ENCODE measurements at regions not wholly inside any gene's neighbourhood (a gene's known extent, or its start where the extent isn't known, plus 50 kb on each side); places are given as distances from the start of the nearest gene placed in this dataset.

- Histone ChIP-seq H3K4me3 (replicated peaks; ENCODE audit: low read depth, low read length) (no peak overlapping the region), H3K36me3 (ENCODE audit: control insufficient read depth, insufficient read depth, low read length) (no peaks in the 10 kb centered on the region), H3K27me3 (replicated peaks; ENCODE audit: control insufficient read depth, insufficient read depth, low read length) (no peaks in the 10 kb centered on the region)
- no peak for TF ChIP-seq CTCF (IDR thresholded peaks at IDR 0.05; ENCODE audit: insufficient read depth, low read length, poor library complexity, severe bottlenecking)
- no peak for DNase-seq (ENCODE audit: extremely low read depth, insufficient read length)
Observed at GRCh38 chr1:61605607-61606321, 119.2 kb downstream of the TM2D1 start.

GRCh38 chr1:61604684-61605083, 120.3 kb downstream of the TM2D1 start:
- H3K4me3 ChIP-seq (replicated peaks; ENCODE audit: low read depth, low read length), result no peak overlapping the region
- H3K27me3 ChIP-seq (replicated peaks; ENCODE audit: control insufficient read depth, insufficient read depth, low read length), result no peaks in the 10 kb centered on the region
- no peak for TF ChIP-seq CTCF (IDR thresholded peaks at IDR 0.05; ENCODE audit: insufficient read depth, low read length, poor library complexity, severe bottlenecking)
- no peaks in the 10 kb centered on the region for H3K36me3 ChIP-seq (ENCODE audit: control insufficient read depth, insufficient read depth, low read length)
- DNase-seq (ENCODE audit: extremely low read depth, insufficient read length), result no peak

GRCh38 chr1:61604261-61604660, 120.7 kb downstream of the TM2D1 start:
- Histone ChIP-seq H3K4me3 (replicated peaks; ENCODE audit: low read depth, low read length) (no peak overlapping the region), H3K36me3 (ENCODE audit: control insufficient read depth, insufficient read depth, low read length) (no peaks in the 10 kb centered on the region), H3K27me3 (replicated peaks; ENCODE audit: control insufficient read depth, insufficient read depth, low read length) (no peaks in the 10 kb centered on the region)
- no peak for DNase-seq (ENCODE audit: extremely low read depth, insufficient read length)
- no peak for TF ChIP-seq CTCF (IDR thresholded peaks at IDR 0.05; ENCODE audit: insufficient read depth, low read length, poor library complexity, severe bottlenecking)

GRCh38 chr1:61602663-61603062, 122.3 kb downstream of the TM2D1 start:
- Histone ChIP-seq H3K4me3 (replicated peaks; ENCODE audit: low read depth, low read length) (no peak overlapping the region), H3K27me3 (replicated peaks; ENCODE audit: control insufficient read depth, insufficient read depth, low read length) (no peaks in the 10 kb centered on the region), H3K36me3 (ENCODE audit: control insufficient read depth, insufficient read depth, low read length) (no peaks in the 10 kb centered on the region)
- no peak for DNase-seq (ENCODE audit: extremely low read depth, insufficient read length)
- TF ChIP-seq CTCF (IDR thresholded peaks at IDR 0.05; ENCODE audit: insufficient read depth, low read length, poor library complexity, severe bottlenecking), result no peak

- Histone ChIP-seq H3K4me3 (replicated peaks; ENCODE audit: low read depth, low read length) (no peak overlapping the region), H3K36me3 (ENCODE audit: control insufficient read depth, insufficient read depth, low read length) (no peaks in the 10 kb centered on the region), H3K27me3 (replicated peaks; ENCODE audit: control insufficient read depth, insufficient read depth, low read length) (no peaks in the 10 kb centered on the region)
- no peak for TF ChIP-seq CTCF (IDR thresholded peaks at IDR 0.05; ENCODE audit: insufficient read depth, low read length, poor library complexity, severe bottlenecking)
- DNase-seq (ENCODE audit: extremely low read depth, insufficient read length), result no peak
Observed at GRCh38 chr1:61597601-61598000, 127.3 kb downstream of the TM2D1 start.

GRCh38 chr1:61593331-61593730, 131.6 kb downstream of the TM2D1 start:
- H3K27me3 ChIP-seq (replicated peaks; ENCODE audit: control insufficient read depth, insufficient read depth, low read length), result no peaks in the 10 kb centered on the region
- no peak overlapping the region for H3K4me3 ChIP-seq (replicated peaks; ENCODE audit: low read depth, low read length)
- no peak for DNase-seq (ENCODE audit: extremely low read depth, insufficient read length)
- no peak for TF ChIP-seq CTCF (IDR thresholded peaks at IDR 0.05; ENCODE audit: insufficient read depth, low read length, poor library complexity, severe bottlenecking)
- no peaks in the 10 kb centered on the region for H3K36me3 ChIP-seq (ENCODE audit: control insufficient read depth, insufficient read depth, low read length)
